ENCODE measurements at regions not wholly inside any gene's neighbourhood (a gene's known extent, or its start where the extent isn't known, plus 50 kb on each side); places are given as distances from the start of the nearest gene placed in this dataset.

GRCh38 chr12:46920499-46920898 lies 94.7 kb upstream of the SLC38A4 start:
- H3K4me3 Mint-ChIP-seq: no peak overlapping the region
- H3K36me3 Mint-ChIP-seq: no peaks in the 10 kb centered on the region
- H3K27me3 Mint-ChIP-seq: peaks cover 4% of the 10 kb centered on the region
- peaks cover 3 to 5% (median 5%) of the 10 kb centered on the region in 3 donors for H3K4me1 Mint-ChIP-seq
- H3K27ac Mint-ChIP-seq: peak overlapping the region in 1 of 3 donors; percentile 53
- H3K9me3 Mint-ChIP-seq: peaks cover 0 to 3% (median 0%) of the 10 kb centered on the region in 3 donors

GRCh38 chr12:46921048-46921763 lies 95.4 kb upstream of the SLC38A4 start:
- H3K4me1 Mint-ChIP-seq: peaks cover 3 to 5% (median 5%) of the 10 kb centered on the region in 3 donors
- H3K27ac Mint-ChIP-seq: no peak overlapping the region
- peaks cover 0 to 3% (median 0%) of the 10 kb centered on the region in 3 donors for H3K9me3 Mint-ChIP-seq
- H3K4me3 Mint-ChIP-seq: no peak overlapping the region
- peaks cover 8% of the 10 kb centered on the region for H3K27me3 Mint-ChIP-seq
- peaks cover under 1% of the 10 kb centered on the region for H3K36me3 Mint-ChIP-seq

DNA sequence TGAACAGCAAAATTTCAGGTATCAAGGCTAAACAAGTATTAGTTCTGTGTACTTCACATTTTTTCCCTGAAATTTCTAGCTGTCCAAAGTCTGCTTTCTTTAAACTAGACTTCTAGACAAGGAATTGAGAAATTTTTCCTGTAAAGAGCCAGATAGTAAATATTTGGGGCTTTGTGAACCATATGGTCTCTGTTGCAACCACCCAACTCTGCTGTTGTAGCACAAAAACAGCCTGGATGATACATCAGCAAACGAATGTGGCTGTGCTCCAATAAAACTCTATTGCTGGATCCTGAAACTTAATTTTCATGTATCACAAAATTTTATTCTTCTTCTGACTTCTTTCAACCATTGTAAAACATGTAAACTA lies 96.0 kb upstream of the SLC38A4 start:
- Mint-ChIP-seq H3K27me3 (peaks cover 8% of the 10 kb centered on the region), H3K27ac (no peak overlapping the region), H3K4me1 (peaks cover 3 to 5% (median 5%) of the 10 kb centered on the region in 3 donors), H3K36me3 (peaks cover 2% of the 10 kb centered on the region), H3K4me3 (no peak overlapping the region), H3K9me3 (peaks cover 0 to under 1% (median 0%) of the 10 kb centered on the region in 3 donors)

GRCh38 chr12:46926526-46926925 lies 100.7 kb upstream of the SLC38A4 start:
- H3K27me3 Mint-ChIP-seq: peaks cover 18% of the 10 kb centered on the region
- no peaks in the 10 kb centered on the region for H3K9me3 Mint-ChIP-seq

GRCh38 chr12:46930101-46930500 lies 104.3 kb upstream of the SLC38A4 start:
- Mint-ChIP-seq H3K27ac (no peak overlapping the region), H3K36me3 (peaks cover 2% of the 10 kb centered on the region), H3K4me3 (no peak overlapping the region), H3K4me1 (no peaks in the 10 kb centered on the region), H3K27me3 (peaks cover 15% of the 10 kb centered on the region), H3K9me3 (peaks cover 0 to 5% (median 2%) of the 10 kb centered on the region in 3 donors)

More at GRCh38 chr12:46926526-46926925, 100.7 kb upstream of the SLC38A4 start:
- Mint-ChIP-seq H3K36me3 (peaks cover 2% of the 10 kb centered on the region), H3K4me3 (no peak overlapping the region), H3K4me1 (no peaks in the 10 kb centered on the region), H3K27ac (no peak overlapping the region)

GRCh38 chr12:46933947-46934346 lies 108.2 kb upstream of the SLC38A4 start:
- Mint-ChIP-seq H3K4me3 (no peak overlapping the region), H3K4me1 (no peaks in the 10 kb centered on the region), H3K36me3 (peaks cover 2% of the 10 kb centered on the region), H3K27ac (no peak overlapping the region), H3K27me3 (no peaks in the 10 kb centered on the region), H3K9me3 (peaks cover 0 to 5% (median 2%) of the 10 kb centered on the region in 3 donors)

DNA sequence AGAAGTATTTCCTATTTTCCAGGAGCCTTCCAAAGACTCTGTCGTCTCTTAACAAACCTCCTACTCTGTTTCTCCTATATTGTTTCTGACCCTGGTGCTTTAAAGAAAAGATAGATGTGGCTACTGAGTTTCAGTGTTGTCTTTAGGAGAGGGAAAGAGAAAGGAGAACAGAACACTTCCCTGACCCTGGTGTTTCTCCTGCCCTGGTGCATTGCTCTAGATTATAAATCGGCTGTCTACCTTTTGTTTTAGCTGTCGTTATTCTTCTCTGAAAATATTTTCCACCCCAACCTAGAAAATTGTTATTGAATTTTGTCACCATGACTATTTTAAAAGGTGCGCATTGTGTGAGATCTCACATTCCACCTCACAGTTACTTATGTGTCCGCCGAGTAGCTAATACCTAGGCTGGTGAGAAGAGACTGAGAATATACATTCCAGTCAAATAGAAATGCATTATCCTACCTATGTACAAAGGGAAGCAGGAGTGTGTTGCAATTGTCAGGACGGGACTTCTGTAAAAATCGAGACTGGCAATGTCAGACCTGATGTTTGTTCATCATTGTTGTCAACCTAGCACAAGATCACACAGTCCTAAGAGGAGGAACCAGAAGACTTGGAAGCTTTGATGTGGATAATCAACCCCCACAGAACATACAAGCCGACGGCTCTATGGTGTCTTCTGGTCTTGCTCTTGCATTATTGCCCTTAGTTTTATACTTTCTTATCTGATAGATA lies 108.7 kb upstream of the SLC38A4 start:
- no peaks in the 10 kb centered on the region for H3K27me3 Mint-ChIP-seq
- no peaks in the 10 kb centered on the region for H3K4me1 Mint-ChIP-seq
- no peak overlapping the region for H3K4me3 Mint-ChIP-seq
- H3K36me3 Mint-ChIP-seq: peaks cover 2% of the 10 kb centered on the region
- peaks cover 0 to 5% (median 2%) of the 10 kb centered on the region in 3 donors for H3K9me3 Mint-ChIP-seq
- H3K27ac Mint-ChIP-seq: no peak overlapping the region

DNA sequence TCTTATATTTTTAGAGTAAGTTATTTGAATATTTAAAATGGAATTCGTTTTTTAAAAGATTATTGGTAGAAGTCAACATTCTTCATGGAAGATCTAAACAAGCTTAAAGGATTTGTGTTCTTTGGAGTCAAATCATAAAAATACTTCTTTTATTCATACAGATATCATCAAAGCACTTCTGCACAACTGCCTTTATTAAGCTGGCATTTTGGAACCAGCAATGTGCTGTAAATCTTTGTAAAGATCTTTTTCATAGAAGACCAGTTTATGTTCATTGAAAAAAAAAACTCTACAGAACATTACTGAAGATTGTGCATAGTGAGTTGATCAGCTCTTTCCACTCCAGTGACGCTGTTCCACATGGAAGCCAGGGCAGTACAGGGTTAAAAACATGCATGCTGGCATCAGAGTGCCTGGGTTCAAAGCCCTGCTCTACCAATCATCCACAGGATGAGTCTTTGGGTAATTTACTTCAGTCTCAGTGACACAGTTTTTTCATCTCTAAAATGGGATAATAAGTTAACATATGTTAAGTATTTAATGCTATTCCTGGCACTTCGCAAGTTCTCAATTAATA lies 109.6 kb upstream of the SLC38A4 start:
- Mint-ChIP-seq H3K27ac (no peak overlapping the region), H3K36me3 (peaks cover 2% of the 10 kb centered on the region), H3K27me3 (no peaks in the 10 kb centered on the region), H3K9me3 (peaks cover 0 to 5% (median 2%) of the 10 kb centered on the region in 3 donors), H3K4me3 (no peak overlapping the region), H3K4me1 (no peaks in the 10 kb centered on the region)

DNA sequence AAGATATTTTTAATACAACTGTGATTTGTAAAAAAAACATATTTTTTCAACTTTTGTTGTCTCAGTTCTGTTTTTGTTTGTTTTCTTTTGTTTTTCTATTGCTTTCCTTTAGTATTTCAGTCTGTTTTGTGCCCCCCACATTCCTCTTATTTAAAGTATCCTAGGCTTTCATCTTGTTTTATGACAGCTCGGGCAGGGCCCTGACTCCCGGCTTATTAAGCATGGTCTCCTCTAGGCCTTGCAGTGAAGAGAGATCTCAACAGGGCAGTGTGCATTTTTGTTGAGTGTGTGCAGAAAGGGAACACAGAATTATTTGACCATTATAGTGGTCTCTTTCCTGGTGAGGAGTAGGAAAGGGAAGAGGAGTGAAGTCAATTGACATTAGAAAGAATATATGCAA lies 110.2 kb upstream of the SLC38A4 start:
- H3K27ac Mint-ChIP-seq: no peak overlapping the region
- H3K4me3 Mint-ChIP-seq: no peak overlapping the region
- peaks cover 2% of the 10 kb centered on the region for H3K36me3 Mint-ChIP-seq
- peaks cover 0 to 5% (median 2%) of the 10 kb centered on the region in 3 donors for H3K9me3 Mint-ChIP-seq
- no peaks in the 10 kb centered on the region for H3K4me1 Mint-ChIP-seq
- H3K27me3 Mint-ChIP-seq: no peaks in the 10 kb centered on the region

- no peaks in the 10 kb centered on the region for H3K4me1 Mint-ChIP-seq
- H3K4me3 Mint-ChIP-seq: no peak overlapping the region
- no peaks in the 10 kb centered on the region for H3K27me3 Mint-ChIP-seq
- peak overlapping the region in 1 of 3 donors; percentile 2 for H3K27ac Mint-ChIP-seq
- H3K36me3 Mint-ChIP-seq: peaks cover 2% of the 10 kb centered on the region
- H3K9me3 Mint-ChIP-seq: no peaks in the 10 kb centered on the region
Observed at GRCh38 chr12:46938071-46938678, 112.4 kb upstream of the SLC38A4 start.

DNA sequence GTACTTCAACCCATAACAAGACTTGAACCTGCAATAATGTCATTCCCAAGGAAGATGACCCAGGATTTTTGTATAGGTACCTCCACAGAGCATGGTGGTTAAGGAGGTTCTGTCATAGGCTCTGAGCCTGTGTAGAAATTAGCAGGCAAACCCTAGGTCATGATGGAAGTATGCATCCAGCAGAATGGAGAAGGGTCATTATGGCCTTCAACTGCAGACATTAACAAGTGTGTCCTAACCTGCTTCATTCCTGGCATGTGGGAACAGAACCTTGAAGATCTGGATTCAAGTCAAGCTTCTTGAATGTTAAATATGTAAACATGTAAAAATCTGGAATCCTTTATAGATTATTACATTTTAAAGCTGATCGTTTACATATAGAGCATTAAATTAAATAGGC lies 116.2 kb upstream of the SLC38A4 start:
- no peaks in the 10 kb centered on the region for H3K27me3 Mint-ChIP-seq
- no peaks in the 10 kb centered on the region for H3K9me3 Mint-ChIP-seq
- no peak overlapping the region for H3K27ac Mint-ChIP-seq
- H3K36me3 Mint-ChIP-seq: no peaks in the 10 kb centered on the region
- no peak overlapping the region for H3K4me3 Mint-ChIP-seq
- H3K4me1 Mint-ChIP-seq: no peaks in the 10 kb centered on the region

DNA sequence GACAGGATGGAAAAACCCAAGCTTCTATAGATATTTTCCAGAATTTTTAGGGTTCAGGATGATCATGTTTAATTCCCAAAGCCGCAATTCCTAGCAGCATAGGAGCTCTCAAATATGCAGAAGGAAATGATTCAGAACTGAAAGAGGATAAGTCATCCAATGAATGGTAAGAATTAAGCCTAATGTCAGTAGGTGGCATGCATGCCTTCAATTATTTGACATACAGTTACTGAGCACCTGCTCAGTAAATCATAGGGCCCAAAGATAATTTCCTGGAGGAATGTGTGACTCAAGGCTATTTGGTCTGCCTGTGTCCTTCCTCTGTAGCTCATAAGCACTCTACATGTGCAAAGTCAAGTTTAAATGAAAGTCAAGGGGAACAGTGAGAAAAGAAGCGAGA lies 116.8 kb upstream of the SLC38A4 start:
- no peaks in the 10 kb centered on the region for H3K4me1 Mint-ChIP-seq
- H3K27me3 Mint-ChIP-seq: no peaks in the 10 kb centered on the region
- H3K4me3 Mint-ChIP-seq: no peak overlapping the region
- H3K9me3 Mint-ChIP-seq: no peaks in the 10 kb centered on the region
- H3K27ac Mint-ChIP-seq: no peak overlapping the region
- no peaks in the 10 kb centered on the region for H3K36me3 Mint-ChIP-seq

DNA sequence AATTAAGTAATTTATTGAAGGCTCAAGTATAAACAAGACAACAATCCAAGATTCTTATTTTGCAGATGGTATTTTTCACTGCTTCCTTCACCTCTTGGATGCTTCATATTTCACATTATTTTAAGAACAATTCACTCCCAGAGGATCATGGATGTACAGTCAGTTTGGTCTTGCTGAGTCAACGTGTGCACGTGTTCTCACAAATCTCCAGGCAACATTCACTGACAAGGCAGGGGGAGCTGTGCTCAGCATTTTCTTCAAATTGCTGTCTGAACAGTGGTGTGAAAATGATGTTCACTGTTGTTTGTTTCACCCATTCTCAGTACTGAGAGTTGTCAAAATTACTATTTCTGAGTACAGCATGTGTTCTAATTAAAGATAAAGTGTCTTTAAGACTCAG lies 118.3 kb upstream of the SLC38A4 start:
- Mint-ChIP-seq H3K27ac (no peak overlapping the region), H3K9me3 (no peaks in the 10 kb centered on the region), H3K4me1 (no peaks in the 10 kb centered on the region), H3K36me3 (no peaks in the 10 kb centered on the region), H3K4me3 (no peak overlapping the region), H3K27me3 (no peaks in the 10 kb centered on the region)

DNA sequence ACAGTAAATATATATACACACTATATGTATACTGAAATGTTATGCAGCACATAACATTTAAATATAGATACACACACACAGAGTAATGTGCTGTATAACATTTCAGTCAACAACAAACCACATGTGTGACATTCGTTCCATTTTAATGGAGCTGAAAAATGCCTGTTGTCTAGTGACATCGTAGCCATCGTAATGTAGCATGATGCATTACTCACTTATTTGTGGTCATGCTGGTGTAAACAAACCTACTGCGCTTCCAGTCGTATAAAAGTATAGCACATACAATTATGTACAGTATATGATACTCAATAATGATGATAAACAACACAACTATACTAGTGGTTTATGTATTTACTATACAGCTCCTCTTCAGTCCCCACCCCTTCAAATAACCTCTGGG lies 119.0 kb upstream of the SLC38A4 start:
- Mint-ChIP-seq H3K36me3 (no peaks in the 10 kb centered on the region), H3K9me3 (no peaks in the 10 kb centered on the region), H3K27ac (no peak overlapping the region), H3K27me3 (no peaks in the 10 kb centered on the region), H3K4me1 (no peaks in the 10 kb centered on the region), H3K4me3 (no peak overlapping the region)

GRCh38 chr12:46945591-46945990 lies 119.8 kb upstream of the SLC38A4 start:
- no peaks in the 10 kb centered on the region for H3K9me3 Mint-ChIP-seq
- no peaks in the 10 kb centered on the region for H3K4me1 Mint-ChIP-seq
- no peak overlapping the region for H3K27ac Mint-ChIP-seq
- H3K27me3 Mint-ChIP-seq: no peaks in the 10 kb centered on the region
- H3K36me3 Mint-ChIP-seq: no peaks in the 10 kb centered on the region
- no peak overlapping the region for H3K4me3 Mint-ChIP-seq

Measured in IgD-negative memory B cell (primary cell).